Psoas muscle (tissue), 7 donors: ENCODE measurements at regions not wholly inside any gene's neighbourhood (a gene's known extent, or its start where the extent isn't known, plus 50 kb on each side); places are given as distances from the start of the nearest gene placed in this dataset.

Experiments
- ATAC-seq, 4 donors: fragments of 200-7000 bp; cut with Tn5 transposase; one replicate each; pipeline ENCODE4 v1.9.1; 2020; ENCODE audit warnings: moderate library complexity in 3 of 4, mild to moderate bottlenecking in 2 of 4
- DNase-seq, 2 donors: peaks; one replicate each; pipeline ENCODE4 v3.0.0-alpha.2; 2020
- H3K27ac ChIP-seq: fragments of 200-600 bp; one replicate; pipeline ENCODE4 v1.8.0; 2022
- H3K27me3 ChIP-seq, 3 donors: fragments of 200-600 bp in 1 of 3; one replicate each; pipeline versions ENCODE4 v1.6.1 to v1.8.0; 2013 to 2022; ENCODE audit warnings: low read length in 2 of 3, mild to moderate bottlenecking in 2 of 3, moderate library complexity in 1 of 3; ENCODE audit not compliant: insufficient read depth in 3 of 3
- H3K36me3 ChIP-seq, 2 donors: fragments of 200-600 bp in 1 of 2; one replicate each; pipeline versions ENCODE4 v1.6.1 to v1.8.0; 2013 to 2022; ENCODE audit warnings: low read depth in 1 of 2, mild to moderate bottlenecking in 1 of 2, moderate library complexity in 1 of 2; ENCODE audit not compliant: insufficient read depth in 1 of 2
- H3K4me1 ChIP-seq: fragments of 200-600 bp; one replicate; pipeline ENCODE4 v1.8.0; 2022
- H3K4me3 ChIP-seq: fragments of 200-600 bp; one replicate; pipeline ENCODE4 v1.8.0; 2022; ENCODE audit warnings: mild to moderate bottlenecking
- H3K9me3 ChIP-seq: fragments of 200-600 bp; one replicate; pipeline ENCODE4 v1.8.0; 2022
- CTCF ChIP-seq: fragments of 200-600 bp; IDR thresholded peaks from one replicate; pipeline ENCODE4 v1.8.0; 2022; ENCODE audit warnings: antibody characterized with exemption
- WGBS, 3 donors: extraction: QIAGEN DNeasy Blood & Tissue Kit; methylation state at CpG; one replicate each; pipeline versions ENCODE4 v1.1.6 to v1.1.7; 2013; 5-methylcytosine and 5-hydroxymethylcytosine counted together
- intact Hi-C, 2 donors: fragments of 100-400 bp; cut with DNase I; formaldehyde crosslinking; loops; one replicate each; pipeline versions ENCODE4 v1.11.0 to v1.14.2; 2022
- donor health status: healthy with polysubstance abuse.
- donor health status: DM: no; HTN: no; CAD: no; lungs with moderate emphysema.
- donor health status: Bipolar disorder and iron deficiency.
- donor health status: healthy.
- donor health status: DM: yes; HTN: yes; CAD: no.
- donor health status: DM: no; HTN: no; CAD: no.
- donor health status: DM: yes; HTN: yes; CAD: no.

- Histone ChIP-seq H3K9me3 (no peaks in the 10 kb centered on the region), H3K27me3 (peaks cover 0 to 81% (median 7%) of the 10 kb centered on the region in 3 donors), H3K4me1 (no peaks in the 10 kb centered on the region), H3K36me3 (no peaks in the 10 kb centered on the region), H3K4me3 (no peak overlapping the region), H3K27ac (no peak overlapping the region)
- intact Hi-C loops = no loop called here
- WGBS, 3 donors = 73 to 83% (median 79%) methylated on average over 5 of the region's 5 CpGs
- no peak for TF ChIP-seq CTCF
- no peak for ATAC-seq
- no peak for DNase-seq
These were observed 240.3 kb downstream of the RBFOX3 start for GRCh38 chr17:79370594-79370993.

GRCh38 chr17:79370126-79370525 lies 240.7 kb downstream of the RBFOX3 start:
- ATAC-seq (no peak), DNase-seq (peak in 1 of 2 donors; percentile 23)
- Histone ChIP-seq H3K36me3 (no peaks in the 10 kb centered on the region), H3K27me3 (peaks cover 0 to 83% (median 7%) of the 10 kb centered on the region in 3 donors), H3K9me3 (no peaks in the 10 kb centered on the region), H3K4me3 (no peak overlapping the region), H3K4me1 (no peaks in the 10 kb centered on the region), H3K27ac (no peak overlapping the region)
- WGBS, 3 donors = 66 to 70% (median 66%) methylated on average over 8 of the region's 8 CpGs
- no peak for TF ChIP-seq CTCF
- intact Hi-C loops = no loop called here

GRCh38 chr17:79369532-79369931 lies 241.3 kb downstream of the RBFOX3 start:
- Histone ChIP-seq H3K4me3 (no peak overlapping the region), H3K27me3 (peaks cover 0 to 81% (median 7%) of the 10 kb centered on the region in 3 donors), H3K4me1 (no peaks in the 10 kb centered on the region), H3K9me3 (no peaks in the 10 kb centered on the region), H3K27ac (no peak overlapping the region), H3K36me3 (no peaks in the 10 kb centered on the region)
- intact Hi-C loops = no loop called here
- ATAC-seq (no peak), DNase-seq (peak in 1 of 2 donors; percentile 32)
- WGBS, 3 donors = 70 to 75% (median 73%) methylated on average over 9 of the region's 9 CpGs
- TF ChIP-seq CTCF = no peak

GRCh38 chr17:79369001-79369400 lies 241.8 kb downstream of the RBFOX3 start:
- Histone ChIP-seq H3K4me3 (no peak overlapping the region), H3K4me1 (no peaks in the 10 kb centered on the region), H3K27ac (no peak overlapping the region), H3K36me3 (no peaks in the 10 kb centered on the region), H3K9me3 (no peaks in the 10 kb centered on the region), H3K27me3 (peaks cover 0 to 81% (median 7%) of the 10 kb centered on the region in 3 donors)
- WGBS, 3 donors = 69 to 77% (median 72%) methylated on average over 13 to 14 of the region's 14 CpGs
- TF ChIP-seq CTCF = no peak
- DNase-seq (peak in 1 of 2 donors; percentile 26), ATAC-seq (no peak)
- intact Hi-C loops = no loop called here

- Histone ChIP-seq H3K27me3 (peaks cover 0 to 81% (median 7%) of the 10 kb centered on the region in 3 donors), H3K36me3 (no peaks in the 10 kb centered on the region), H3K4me3 (no peak overlapping the region), H3K4me1 (no peaks in the 10 kb centered on the region), H3K27ac (no peak overlapping the region), H3K9me3 (no peaks in the 10 kb centered on the region)
- 77 to 83% (median 78%) methylated on average over 9 of the region's 9 CpGs for WGBS, 3 donors
- intact Hi-C loops = no loop called here
- ATAC-seq (no peak), DNase-seq (peak in 1 of 2 donors; percentile 34)
- no peak for TF ChIP-seq CTCF
These were observed 242.3 kb downstream of the RBFOX3 start for GRCh38 chr17:79368521-79368920.
